ENCODE measurements at regions not wholly inside any gene's neighbourhood (a gene's known extent, or its start where the extent isn't known, plus 50 kb on each side); places are given as distances from the start of the nearest gene placed in this dataset.
"Not testable (repeated sequence)": the region's sequence is repeated elsewhere in the genome, so short reads cannot be mapped to it uniquely, and the experiment has no call there.

- DNase-seq, result no peak
These were observed 108.5 kb downstream of the SOCS6 start for GRCh38 chr18:70397259-70397925.

GRCh38 chr18:70395771-70396170, 106.9 kb downstream of the SOCS6 start:
- DNase-seq, result not testable (repeated sequence)

- no peak for DNase-seq
These were observed 105.8 kb downstream of the SOCS6 start for GRCh38 chr18:70394672-70395071.

GRCh38 chr18:70390371-70391090, 101.7 kb downstream of the SOCS6 start:
- no peak for DNase-seq

GRCh38 chr18:70389036-70389435, 100.2 kb downstream of the SOCS6 start:
- DNase-seq, result not testable (repeated sequence)

- no peak for DNase-seq
These were observed 98.2 kb downstream of the SOCS6 start for GRCh38 chr18:70387027-70387426.

GRCh38 chr18:70386582-70386981, 97.7 kb downstream of the SOCS6 start:
- no peak for DNase-seq

- DNase-seq, result no peak
These were observed 96.6 kb downstream of the SOCS6 start for GRCh38 chr18:70385474-70385873.

GRCh38 chr18:70384181-70384790, 95.4 kb downstream of the SOCS6 start:
- DNase-seq, result no peak

GRCh38 chr18:70382992-70383717, 94.3 kb downstream of the SOCS6 start:
- no peak for DNase-seq

GRCh38 chr18:70382017-70382416, 93.2 kb downstream of the SOCS6 start:
- no peak for DNase-seq

GRCh38 chr18:70380915-70381896, 92.4 kb downstream of the SOCS6 start:
- DNase-seq, result no peak
